Stromal cell of bone marrow (primary cell): ENCODE measurements at regions not wholly inside any gene's neighbourhood (a gene's known extent, or its start where the extent isn't known, plus 50 kb on each side); places are given as distances from the start of the nearest gene placed in this dataset.
A peak's percentile ranks its signal among the peaks of the same experiment; 100 is the strongest.

Experiments used
- DNase-seq: peaks from one replicate; pipeline ENCODE4 v3.0.0-alpha.2; 2012; ENCODE audit warnings: low read depth

- no peak for DNase-seq
Measured at GRCh38 chr5:10849278-10849677, 88.2 kb upstream of the DAP start.

- no peak for DNase-seq
Measured at GRCh38 chr5:10844016-10844415, 83.0 kb upstream of the DAP start.

- no peak for DNase-seq
Measured at GRCh38 chr5:10842823-10843222, 81.8 kb upstream of the DAP start.

- no peak for DNase-seq
Measured at GRCh38 chr5:10839916-10840599, 79.0 kb upstream of the DAP start.

GRCh38 chr5:10839118-10839517 is 78.1 kb upstream of the DAP start:
- no peak for DNase-seq

GRCh38 chr5:10838038-10838437 is 77.0 kb upstream of the DAP start:
- DNase-seq, result no peak

- no peak for DNase-seq
Measured at GRCh38 chr5:10836986-10837385, 76.0 kb upstream of the DAP start.

GRCh38 chr5:10834695-10835094 is 73.7 kb upstream of the DAP start:
- DNase-seq, result no peak

- DNase-seq, result no peak
Measured at GRCh38 chr5:10832987-10833386, 72.0 kb upstream of the DAP start.

- no peak for DNase-seq
Measured at GRCh38 chr5:10832421-10832820, 71.4 kb upstream of the DAP start.

GRCh38 chr5:10831419-10831818 is 70.4 kb upstream of the DAP start:
- peak; percentile 46 for DNase-seq

- peak; percentile 21 for DNase-seq
Measured at GRCh38 chr5:10828241-10828640, 67.2 kb upstream of the DAP start.

GRCh38 chr5:10827571-10827970 is 66.5 kb upstream of the DAP start:
- peak; percentile 7 for DNase-seq

GRCh38 chr5:10826971-10827370 is 65.9 kb upstream of the DAP start:
- DNase-seq, result no peak

- no peak for DNase-seq
Measured at GRCh38 chr5:10825897-10826644, 65.0 kb upstream of the DAP start.

GRCh38 chr5:10812218-10812617 is 51.2 kb upstream of the DAP start:
- no peak for DNase-seq
